Adipose tissue (tissue), 3 donors: ENCODE measurements at regions not wholly inside any gene's neighbourhood (a gene's known extent, or its start where the extent isn't known, plus 50 kb on each side); places are given as distances from the start of the nearest gene placed in this dataset.

ENCODE experiments used
- H3K27ac ChIP-seq: one replicate; pipeline ENCODE4 v1.5.1; 2013; ENCODE audit warnings: low read depth, low read length
- WGBS, 3 donors: extraction: QIAGEN DNeasy Blood & Tissue Kit; methylation state at CpG; one replicate each; pipeline ENCODE4 v1.1.7; 2013; 5-methylcytosine and 5-hydroxymethylcytosine counted together
- donor health status: healthy with polysubstance abuse.
- donor health status: Bipolar disorder and iron deficiency.
- donor health status: healthy.

- no peak overlapping the region for H3K27ac ChIP-seq
- WGBS, 3 donors = 87 to 95% (median 90%) methylated on average over 1 of the region's 1 CpG
Observed at GRCh38 chr4:34043131-34043530, 2201.2 kb downstream of the ARAP2 start.

- no peak overlapping the region for H3K27ac ChIP-seq
- 81 to 91% (median 90%) methylated on average over 1 of the region's 1 CpG for WGBS, 3 donors
Observed at GRCh38 chr4:34046580-34046979, 2197.7 kb downstream of the ARAP2 start.

GRCh38 chr4:34047363-34047762, 2197.0 kb downstream of the ARAP2 start:
- WGBS, 3 donors = 64 to 73% (median 72%) methylated on average over 3 of the region's 3 CpGs
- H3K27ac ChIP-seq = no peak overlapping the region

- no peak overlapping the region for H3K27ac ChIP-seq
- WGBS, 3 donors = 52 to 70% (median 61%) methylated on average over 2 of the region's 2 CpGs
Observed at GRCh38 chr4:34066126-34066525, 2178.2 kb downstream of the ARAP2 start.

- H3K27ac ChIP-seq = no peak overlapping the region
- 52 to 75% (median 59%) methylated on average over 1 of the region's 1 CpG for WGBS, 3 donors
Observed at GRCh38 chr4:34091451-34091850, 2152.9 kb downstream of the ARAP2 start.

- no peak overlapping the region for H3K27ac ChIP-seq
Observed at GRCh38 chr4:34094114-34094513, 2150.2 kb downstream of the ARAP2 start.

GRCh38 chr4:34105311-34105710, 2139.0 kb downstream of the ARAP2 start:
- WGBS, 3 donors = 65 to 80% (median 68%) methylated on average over 1 of the region's 1 CpG
- H3K27ac ChIP-seq = no peak overlapping the region

- no peak overlapping the region for H3K27ac ChIP-seq
Observed at GRCh38 chr4:34108391-34108790, 2135.9 kb downstream of the ARAP2 start.

GRCh38 chr4:34112573-34112972, 2131.7 kb downstream of the ARAP2 start:
- H3K27ac ChIP-seq = no peak overlapping the region
- WGBS, 3 donors = 71 to 93% (median 88%) methylated on average over 2 of the region's 2 CpGs

GRCh38 chr4:34138385-34138784, 2105.9 kb downstream of the ARAP2 start:
- WGBS, 3 donors = 48 to 67% (median 59%) methylated on average over 2 of the region's 2 CpGs
- no peak overlapping the region for H3K27ac ChIP-seq

GRCh38 chr4:34139346-34139745, 2105.0 kb downstream of the ARAP2 start:
- H3K27ac ChIP-seq = no peak overlapping the region

GRCh38 chr4:34148322-34148908, 2095.9 kb downstream of the ARAP2 start:
- 51 to 70% (median 68%) methylated on average over 2 of the region's 2 CpGs for WGBS, 3 donors
- no peak overlapping the region for H3K27ac ChIP-seq

GRCh38 chr4:34157547-34157946, 2086.8 kb downstream of the ARAP2 start:
- no peak overlapping the region for H3K27ac ChIP-seq

- WGBS, 3 donors = 76 to 95% (median 90%) methylated on average over 1 of the region's 1 CpG
- no peak overlapping the region for H3K27ac ChIP-seq
Observed at GRCh38 chr4:34158878-34159277, 2085.4 kb downstream of the ARAP2 start.

GRCh38 chr4:34170946-34171345, 2073.4 kb downstream of the ARAP2 start:
- 15 to 58% (median 53%) methylated on average over 1 of the region's 1 CpG for WGBS, 3 donors
- H3K27ac ChIP-seq = no peak overlapping the region

- no peak overlapping the region for H3K27ac ChIP-seq
Observed at GRCh38 chr4:34176609-34177008, 2067.7 kb downstream of the ARAP2 start.

- no peak overlapping the region for H3K27ac ChIP-seq
Observed at GRCh38 chr4:34178476-34178875, 2065.8 kb downstream of the ARAP2 start.

- no peak overlapping the region for H3K27ac ChIP-seq
- 56 to 66% (median 61%) methylated on average over 2 of the region's 2 CpGs for WGBS, 3 donors
Observed at GRCh38 chr4:34181311-34181841, 2062.9 kb downstream of the ARAP2 start.

GRCh38 chr4:34181891-34182290, 2062.4 kb downstream of the ARAP2 start:
- no peak overlapping the region for H3K27ac ChIP-seq
- WGBS, 3 donors = 55 to 64% (median 56%) methylated on average over 2 of the region's 2 CpGs

- 44 to 60% (median 49%) methylated on average over 4 of the region's 4 CpGs for WGBS, 3 donors
- H3K27ac ChIP-seq = no peak overlapping the region
Observed at GRCh38 chr4:34182306-34182705, 2062.0 kb downstream of the ARAP2 start.

- 56 to 63% (median 61%) methylated on average over 3 of the region's 3 CpGs for WGBS, 3 donors
- H3K27ac ChIP-seq = no peak overlapping the region
Observed at GRCh38 chr4:34183926-34184325, 2060.4 kb downstream of the ARAP2 start.
